ACHN (cell line): ENCODE measurements at regions not wholly inside any gene's neighbourhood (a gene's known extent, or its start where the extent isn't known, plus 50 kb on each side); places are given as distances from the start of the nearest gene placed in this dataset.
"Not testable (repeated sequence)": the region's sequence is repeated elsewhere in the genome, so short reads cannot be mapped to it uniquely, and the experiment has no call there.

Source experiments
- DNase-seq: peaks from one replicate; pipeline ENCODE4 v3.0.0-alpha.2; 2015
- in situ Hi-C: cut with HindIII; loops from 2 replicates; pipeline ENCODE4 v1.10.0; 2017; ENCODE audit warnings: low sequenced_read_pairs, low pct_ligation_motif_present, low pct_unique_long_range_greater_than_20kb

- DNase-seq, in situ Hi-C loops: not testable (repeated sequence)
Observed at GRCh38 chr4:11947629-11948028, 518.9 kb upstream of the HS3ST1 start.

DNA sequence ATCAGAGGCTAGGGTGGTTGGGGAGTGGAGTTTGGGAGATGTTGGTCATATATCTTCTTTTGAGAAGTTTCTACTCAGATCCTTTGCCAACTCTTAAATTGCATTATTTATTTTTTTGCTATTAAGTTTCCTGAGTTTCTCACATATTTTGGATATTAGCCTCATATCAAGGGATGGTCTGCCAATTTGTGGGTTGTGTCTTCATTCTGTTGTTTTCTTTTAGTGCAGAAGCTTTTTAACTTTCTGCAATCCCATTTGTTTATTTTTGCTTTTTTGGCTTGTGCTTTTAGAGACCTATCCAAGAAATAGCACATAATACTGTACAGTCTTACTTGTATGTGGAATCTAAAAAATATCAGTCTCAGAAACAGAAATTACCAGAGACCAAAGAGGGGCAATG lies 509.2 kb upstream of the HS3ST1 start:
- no peak for DNase-seq

GRCh38 chr4:11931266-11931820 lies 502.6 kb upstream of the HS3ST1 start:
- in situ Hi-C loops, result no loop called here
- no peak for DNase-seq

More for the DNA sequence above, 509.2 kb upstream of the HS3ST1 start:
- in situ Hi-C loops, result no loop called here

GRCh38 chr4:11929080-11929479 lies 500.4 kb upstream of the HS3ST1 start:
- in situ Hi-C loops, result no loop called here
- DNase-seq, result no peak

DNA sequence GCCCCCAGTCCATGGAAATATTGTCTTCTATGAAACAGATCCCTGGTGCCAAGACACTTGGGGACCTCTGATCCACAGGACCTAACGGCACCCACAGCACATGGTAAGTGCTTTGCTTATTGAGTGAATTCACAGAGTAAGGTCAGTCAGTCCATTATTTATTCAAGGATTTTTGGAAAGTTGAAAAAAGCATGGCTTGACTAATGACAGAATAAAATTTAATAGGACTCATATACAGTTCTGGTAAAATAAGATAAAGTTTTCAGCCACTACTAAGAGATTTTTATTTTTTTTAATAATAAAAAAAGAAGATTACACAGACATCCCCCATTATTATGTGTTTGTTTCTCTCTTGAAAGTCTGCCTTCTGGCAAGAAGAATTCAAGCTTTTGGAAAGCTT lies 490.6 kb upstream of the HS3ST1 start:
- no peak for DNase-seq
- in situ Hi-C loops, result no loop called here

DNA sequence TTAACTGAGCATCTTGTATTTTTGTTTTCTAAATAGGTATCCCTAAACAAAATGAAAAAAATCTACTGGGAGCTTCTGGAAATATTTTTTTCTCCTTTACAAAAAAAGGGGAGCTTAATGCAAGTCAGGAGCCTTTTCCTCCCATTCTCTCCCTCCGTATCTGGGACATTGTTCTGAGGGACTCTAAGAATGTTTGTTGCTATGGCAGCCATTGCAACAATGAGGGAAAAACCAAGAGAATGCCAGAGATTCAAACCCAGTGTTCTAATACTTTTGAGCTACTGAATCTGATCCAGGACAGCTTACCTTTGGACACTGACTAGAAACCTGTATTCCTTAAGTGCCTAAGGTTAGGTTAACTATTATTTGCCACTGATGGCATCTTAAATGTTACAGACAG lies 485.7 kb upstream of the HS3ST1 start:
- in situ Hi-C loops, result no loop called here
- no peak for DNase-seq

DNA sequence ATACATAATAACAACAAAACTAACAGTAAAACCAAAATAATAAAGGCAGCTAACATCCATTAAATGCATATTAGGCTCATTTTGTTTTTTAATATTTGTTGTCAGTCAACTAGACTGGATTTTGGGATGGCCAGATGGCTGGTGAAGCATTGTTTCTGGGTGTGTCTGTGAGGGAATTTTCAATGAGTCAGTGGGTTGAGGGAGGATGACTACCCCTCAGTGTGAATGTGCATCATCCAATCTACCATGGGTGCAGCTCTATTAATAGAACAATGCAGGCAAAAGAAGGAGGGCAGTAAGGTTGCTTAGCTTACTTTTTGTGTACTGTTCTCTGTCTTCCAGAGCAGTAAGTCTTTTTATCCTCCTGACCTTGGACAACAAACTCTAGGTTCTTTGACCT lies 484.2 kb upstream of the HS3ST1 start:
- DNase-seq, result no peak
- in situ Hi-C loops, result no loop called here

GRCh38 chr4:11910812-11911211 lies 482.1 kb upstream of the HS3ST1 start:
- no peak for DNase-seq
- in situ Hi-C loops, result no loop called here

- DNase-seq, result no peak
- in situ Hi-C loops, result no loop called here
Observed at GRCh38 chr4:11908712-11909111, 480.0 kb upstream of the HS3ST1 start.

- in situ Hi-C loops, result no loop called here
- no peak for DNase-seq
Observed at GRCh38 chr4:11908205-11908604, 479.5 kb upstream of the HS3ST1 start.

GRCh38 chr4:11904846-11905739 lies 476.4 kb upstream of the HS3ST1 start:
- in situ Hi-C loops, result no loop called here
- no peak for DNase-seq

DNA sequence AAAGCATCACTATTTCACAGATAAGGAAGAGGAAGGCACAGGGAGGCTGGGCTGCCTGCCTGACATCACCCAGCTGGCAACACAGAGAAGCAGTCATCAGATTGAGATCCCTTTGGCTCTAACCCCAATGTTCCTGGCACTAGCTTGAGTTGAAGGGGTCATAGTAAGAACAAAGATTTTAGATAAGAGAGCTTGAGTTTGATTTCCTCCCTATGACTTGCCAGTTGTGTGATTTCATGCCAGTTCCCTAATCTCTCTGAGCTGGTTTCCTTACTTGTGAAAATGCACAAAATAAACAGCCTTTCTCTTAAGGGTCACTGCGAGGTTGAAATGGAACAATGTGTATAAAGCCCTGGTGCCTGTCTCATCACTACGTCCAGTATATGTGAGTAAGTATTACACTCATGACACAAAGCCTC lies 475.4 kb upstream of the HS3ST1 start:
- DNase-seq, result no peak
- in situ Hi-C loops, result no loop called here

DNA sequence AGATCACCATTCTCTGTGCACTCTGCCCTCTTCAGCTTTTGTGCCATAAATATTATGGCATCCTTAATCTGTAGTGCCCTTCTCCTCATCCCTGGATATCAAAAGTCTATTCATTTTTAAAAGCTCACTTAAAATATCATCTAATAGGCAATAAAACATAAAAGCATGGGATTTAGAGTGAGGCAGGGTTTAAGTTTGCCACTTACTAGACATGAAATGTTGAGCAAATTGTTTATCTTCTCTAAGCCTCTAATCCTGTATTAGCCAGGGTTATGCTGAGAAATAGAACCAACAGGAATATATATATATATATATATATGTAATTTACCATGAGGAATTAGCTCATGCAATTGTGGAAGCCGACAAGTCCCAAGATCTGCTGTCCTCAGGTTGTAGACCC lies 472.4 kb upstream of the HS3ST1 start:
- in situ Hi-C loops, result no loop called here
- DNase-seq, result no peak

GRCh38 chr4:11900359-11900758 lies 471.7 kb upstream of the HS3ST1 start:
- in situ Hi-C loops, result no loop called here
- no peak for DNase-seq

DNA sequence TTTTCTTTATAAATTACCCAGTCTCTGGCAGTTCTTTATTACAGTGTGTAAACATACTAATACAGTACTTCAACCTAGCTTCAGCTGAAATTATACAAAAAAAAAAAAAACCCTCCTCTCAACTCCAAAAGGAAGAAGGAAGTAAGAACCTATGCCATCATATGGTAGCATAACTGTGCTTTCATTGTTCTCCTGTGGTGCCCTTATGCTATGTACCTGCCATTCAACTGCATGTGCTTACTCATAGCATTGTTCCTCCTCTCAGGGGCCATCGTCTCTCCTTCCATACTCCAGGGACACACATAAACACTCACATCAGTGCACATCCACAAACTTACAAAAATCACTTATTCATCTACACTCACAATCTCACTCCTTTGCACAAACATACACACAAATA lies 470.1 kb upstream of the HS3ST1 start:
- in situ Hi-C loops, result no loop called here
- DNase-seq, result no peak

DNA sequence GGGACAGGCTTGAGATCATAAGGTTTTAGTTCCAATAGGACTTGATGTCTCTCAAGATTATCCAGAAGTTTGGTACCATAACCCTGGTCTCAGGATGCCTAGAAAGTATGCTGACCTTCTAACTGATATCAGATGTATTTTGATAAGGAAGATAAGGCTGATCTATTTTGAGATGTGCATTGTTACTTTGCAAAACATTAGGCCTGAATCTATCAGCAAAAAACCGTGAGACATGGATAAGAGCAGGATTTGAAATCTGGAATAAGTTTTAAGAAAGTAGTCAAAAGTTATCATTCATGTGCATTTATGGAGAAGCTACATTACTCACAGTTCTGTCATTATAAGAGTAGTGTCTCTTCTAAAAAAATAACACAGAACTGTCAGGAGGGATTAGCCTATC lies 467.1 kb upstream of the HS3ST1 start:
- in situ Hi-C loops, result no loop called here

DNA sequence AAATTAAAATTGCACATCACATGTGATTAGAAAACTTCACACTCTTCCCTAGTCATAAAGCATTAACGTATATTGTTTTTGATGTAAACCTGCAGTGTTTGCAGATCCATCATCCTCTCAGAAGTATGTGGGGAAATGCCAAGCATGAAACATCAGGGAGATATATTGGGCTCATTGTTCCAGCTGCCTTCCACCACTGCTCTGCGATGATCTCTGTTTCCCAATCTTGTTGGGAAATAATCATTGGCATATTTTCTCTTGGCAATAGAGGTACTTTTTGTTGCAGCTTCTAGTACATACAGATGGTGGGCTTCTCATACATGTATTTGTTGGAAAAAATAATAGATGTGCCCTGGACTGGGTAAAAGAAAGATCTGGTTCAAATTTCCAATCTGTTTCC lies 466.3 kb upstream of the HS3ST1 start:
- DNase-seq, result no peak
- in situ Hi-C loops, result no loop called here

More for the DNA sequence above, 467.1 kb upstream of the HS3ST1 start:
- no peak for DNase-seq

DNA sequence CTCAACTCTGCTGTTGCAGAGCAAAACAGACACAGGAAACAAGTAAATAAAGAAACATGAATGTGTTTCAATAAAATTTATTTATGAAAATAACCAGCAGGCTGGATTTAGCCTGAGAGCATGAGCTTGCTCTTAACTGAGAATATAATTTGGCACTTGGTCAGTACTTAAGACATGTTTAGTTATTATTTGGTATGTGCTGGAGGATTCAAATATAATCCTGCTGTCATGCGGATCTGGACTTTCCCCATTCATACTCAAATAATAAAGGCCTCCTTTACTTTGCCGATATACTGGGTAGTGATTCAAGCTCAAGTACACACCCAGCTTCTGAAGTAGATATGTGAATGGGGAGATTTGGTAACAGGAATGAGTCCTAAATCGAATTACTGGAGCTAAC lies 465.5 kb upstream of the HS3ST1 start:
- no peak for DNase-seq
- in situ Hi-C loops, result no loop called here

GRCh38 chr4:11889099-11889498 lies 460.4 kb upstream of the HS3ST1 start:
- no peak for DNase-seq
- in situ Hi-C loops, result no loop called here

DNA sequence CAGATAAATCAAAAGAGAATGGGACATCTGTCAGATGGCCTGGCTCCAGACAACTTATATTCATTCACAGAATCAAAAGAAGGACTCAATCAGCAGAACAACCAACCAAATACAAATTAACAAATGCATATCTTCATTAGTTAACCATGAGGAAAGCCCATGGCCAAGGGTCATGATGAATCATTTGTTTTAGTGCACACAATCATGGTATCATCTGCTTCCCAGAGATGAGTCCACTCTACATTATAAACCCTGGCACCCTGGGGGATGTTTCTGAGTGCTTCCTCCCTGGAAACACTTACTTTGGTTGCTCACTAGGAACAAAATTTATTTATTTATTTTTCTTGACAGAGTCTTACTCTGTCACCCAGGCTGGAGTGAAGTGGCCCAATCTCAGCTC lies 453.3 kb upstream of the HS3ST1 start:
- in situ Hi-C loops, result no loop called here
- no peak for DNase-seq
